ENCODE measurements at regions not wholly inside any gene's neighbourhood (a gene's known extent, or its start where the extent isn't known, plus 50 kb on each side); places are given as distances from the start of the nearest gene placed in this dataset.

GRCh38 chr15:56798639-56799038, 65.3 kb upstream of the ZNF280D start:
- TF ChIP-seq CTCF (IDR thresholded peaks at IDR 0.05) (no peak), EP300 (IDR thresholded peaks at IDR 0.05; ENCODE audit: low read depth) (no peak), POLR2AphosphoS5 (IDR thresholded peaks at IDR 0.05) (no peak)
